Stimulated activated CD4-positive, alpha-beta T cell treated with anti-CD3 and anti-CD28 coated beads, TNF-alpha, amount 100 ng/mL, for 24 hours (primary cell): ENCODE measurements at regions not wholly inside any gene's neighbourhood (a gene's known extent, or its start where the extent isn't known, plus 50 kb on each side); places are given as distances from the start of the nearest gene placed in this dataset.
"Not testable (repeated sequence)": the region's sequence is repeated elsewhere in the genome, so short reads cannot be mapped to it uniquely, and the experiment has no call there.

Source experiments
- DNase-seq, 3 experiments: peaks; one replicate each; pipeline ENCODE4 v3.0.0-alpha.2; 2020; ENCODE audit warnings: low read depth in 3 of 3

DNA sequence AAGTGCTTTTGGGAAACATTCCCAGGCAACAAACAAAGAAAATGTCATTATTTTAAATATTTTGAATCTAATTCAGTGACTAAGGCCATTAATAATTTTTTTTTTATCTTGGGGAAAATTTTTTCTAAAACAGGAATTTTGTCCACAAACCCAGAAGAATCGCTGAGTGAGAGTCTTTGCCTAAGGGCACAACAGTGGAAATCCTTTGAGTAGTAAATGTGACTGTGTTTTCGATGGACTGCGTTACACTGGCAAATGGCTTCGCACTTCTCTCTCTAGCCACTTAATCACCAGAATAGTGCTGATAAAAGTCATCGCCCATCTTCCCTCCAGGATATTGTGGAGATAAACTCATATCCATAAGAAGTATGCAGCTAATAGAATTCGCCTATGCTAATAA lies 430.3 kb upstream of the AKR1E2 start:
- no peak for DNase-seq

DNA sequence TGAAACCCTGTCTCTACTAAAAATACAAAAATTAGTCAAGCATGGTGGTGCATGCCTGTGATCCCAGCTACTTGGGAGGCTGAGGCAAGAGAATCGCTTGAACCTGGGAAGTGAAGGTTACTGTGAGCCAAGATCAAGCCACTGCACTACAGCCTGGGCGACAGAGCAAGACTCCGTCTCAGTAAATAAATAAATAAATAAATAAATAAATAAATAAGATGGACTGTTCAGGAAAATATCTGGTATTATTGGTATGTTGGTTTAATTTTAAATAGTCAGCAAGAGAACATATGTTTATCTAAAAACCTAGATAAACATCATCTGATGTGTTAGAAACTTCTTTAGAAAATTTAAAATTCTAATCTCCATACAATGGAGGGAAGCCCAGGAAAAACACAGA lies 431.6 kb upstream of the AKR1E2 start:
- DNase-seq: not testable (repeated sequence)

DNA sequence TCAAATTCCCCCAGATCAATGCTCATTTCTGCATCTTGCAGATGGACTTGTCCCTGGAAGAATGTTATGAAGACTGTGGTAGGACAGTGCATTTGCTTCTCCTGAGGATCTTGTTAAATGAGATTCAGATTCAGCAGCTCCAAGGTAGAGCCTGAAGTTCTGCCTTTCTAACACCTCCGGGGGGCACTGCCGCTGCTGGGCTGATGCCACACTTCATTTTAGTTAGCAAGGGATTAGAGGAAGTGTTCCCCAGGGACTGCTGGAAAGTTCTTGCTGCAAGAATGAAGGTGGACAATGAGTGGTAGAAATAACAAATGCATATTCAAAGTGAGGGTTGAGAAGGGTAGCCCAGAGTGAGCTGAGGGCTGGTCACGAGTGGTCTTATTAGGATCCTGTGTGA lies 434.3 kb upstream of the AKR1E2 start:
- DNase-seq: no peak

DNA sequence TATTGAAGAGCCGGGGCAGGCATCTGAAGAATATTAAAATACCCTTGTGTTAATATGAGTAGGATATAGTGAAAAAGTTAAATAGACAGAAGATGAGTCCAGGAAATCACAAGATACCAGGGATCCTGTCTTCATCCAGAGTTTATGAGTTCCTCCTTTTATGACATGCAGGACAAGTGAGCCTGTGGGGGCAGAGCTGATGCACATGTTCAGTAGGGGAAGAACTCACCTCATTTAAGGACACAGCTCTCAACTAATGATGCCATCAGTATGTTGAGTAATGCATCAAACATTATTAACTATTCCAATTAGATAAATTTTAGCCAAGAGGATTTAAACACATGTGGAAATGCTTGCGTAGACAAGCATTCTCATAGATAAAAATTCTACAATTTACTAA lies 435.8 kb upstream of the AKR1E2 start:
- no peak for DNase-seq

- DNase-seq: no peak
Measured at GRCh38 chr10:4385231-4385870, 440.7 kb upstream of the AKR1E2 start.

DNA sequence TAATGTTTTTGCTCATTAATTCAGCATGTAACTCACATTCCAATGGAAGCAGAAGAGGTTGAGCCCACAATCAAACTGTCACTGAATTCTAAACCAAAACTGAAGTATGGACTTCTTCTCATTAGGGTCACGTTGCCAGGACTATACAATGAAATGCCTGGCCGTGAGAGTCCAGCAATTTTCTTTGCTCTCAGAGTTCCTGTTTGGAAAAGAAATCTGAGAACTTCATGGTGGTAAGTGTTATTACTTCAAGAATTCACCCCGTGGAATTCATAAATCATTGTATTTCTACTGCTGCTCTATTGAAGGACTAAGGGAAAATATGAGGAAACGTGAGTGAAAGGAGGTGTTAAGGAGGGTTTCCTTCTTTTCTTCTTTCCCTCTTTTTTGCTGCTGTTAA lies 441.8 kb upstream of the AKR1E2 start:
- no peak for DNase-seq

DNA sequence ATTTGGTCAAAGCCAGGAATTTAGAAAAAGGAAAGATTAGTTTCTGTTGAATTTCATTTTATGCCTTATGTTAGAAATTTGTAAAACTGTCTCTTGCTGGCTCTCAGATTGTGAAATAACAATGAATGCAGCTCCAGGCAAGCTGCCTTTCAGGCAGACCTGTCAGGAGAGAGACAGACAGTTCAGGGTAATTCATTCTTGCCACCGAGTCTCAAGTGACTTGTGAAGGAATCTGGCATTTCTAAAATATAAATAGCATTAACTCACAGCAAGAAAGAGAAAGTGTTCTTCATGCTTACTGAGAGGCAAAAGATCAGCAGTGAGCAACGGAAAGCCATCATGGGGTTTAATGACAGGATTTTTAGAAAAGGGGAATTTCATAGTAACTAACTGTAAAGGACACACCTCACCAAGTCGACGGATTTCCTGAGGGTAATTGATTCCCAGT lies 442.3 kb upstream of the AKR1E2 start:
- no peak for DNase-seq

DNA sequence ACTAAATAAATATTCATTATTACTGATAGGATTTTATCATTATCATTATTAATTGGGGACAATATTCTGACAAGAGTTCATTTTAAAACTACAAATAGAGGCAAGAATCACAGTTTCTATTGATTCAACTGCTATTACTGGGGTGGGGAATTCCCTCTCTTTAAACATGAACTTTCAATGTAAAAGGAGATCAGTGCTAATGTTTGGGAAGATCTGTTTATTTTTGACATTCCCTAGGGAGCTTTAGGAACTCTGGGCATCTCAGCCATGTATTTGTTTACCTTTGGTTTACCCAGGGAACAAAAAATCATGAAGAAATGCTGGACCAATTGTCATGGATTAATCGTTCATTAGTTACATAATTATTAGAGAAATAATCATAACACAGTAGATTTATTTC lies 443.2 kb upstream of the AKR1E2 start:
- no peak for DNase-seq

DNA sequence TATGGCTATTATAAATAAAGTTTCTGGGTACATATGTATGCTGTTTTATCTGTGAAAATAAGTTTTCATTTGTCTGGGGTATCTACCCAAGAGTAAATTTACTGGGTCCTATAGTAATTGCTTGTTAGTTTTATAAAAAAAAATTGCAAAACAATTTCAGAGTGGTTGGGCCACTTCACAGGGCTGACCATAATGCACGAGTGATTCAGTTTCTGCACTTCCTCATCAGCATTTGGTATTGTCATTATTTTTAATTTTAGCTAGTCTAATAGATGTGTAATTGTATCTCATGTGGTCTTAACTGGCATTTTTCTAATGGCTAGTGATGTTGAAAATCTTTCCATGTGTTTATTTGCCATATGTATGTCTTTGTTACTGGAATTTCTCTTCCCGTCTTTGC lies 452.4 kb upstream of the AKR1E2 start:
- no peak for DNase-seq

DNA sequence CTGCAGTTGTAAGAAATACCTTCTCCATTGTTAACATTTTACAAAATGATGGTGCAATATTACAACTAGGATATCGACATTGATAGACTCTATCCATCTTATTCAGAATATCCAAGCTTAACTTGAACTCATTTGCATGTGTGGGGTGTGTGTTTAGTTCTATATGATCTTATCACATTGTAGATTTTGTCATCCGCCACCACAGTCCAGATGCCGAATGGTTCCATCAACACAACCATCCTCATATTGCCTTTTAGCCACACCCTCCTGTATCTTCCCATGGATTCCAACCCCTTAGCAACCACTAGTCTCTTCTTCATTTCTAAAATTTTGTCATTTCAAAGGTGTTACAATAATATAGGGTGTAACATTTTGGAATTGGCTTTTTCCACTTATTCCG lies 452.9 kb upstream of the AKR1E2 start:
- DNase-seq: no peak

GRCh38 chr10:4372601-4373000 lies 453.4 kb upstream of the AKR1E2 start:
- no peak for DNase-seq

GRCh38 chr10:4371691-4372295 lies 454.2 kb upstream of the AKR1E2 start:
- no peak for DNase-seq

- DNase-seq: no peak
Measured at GRCh38 chr10:4370376-4370775, 455.6 kb upstream of the AKR1E2 start.

DNA sequence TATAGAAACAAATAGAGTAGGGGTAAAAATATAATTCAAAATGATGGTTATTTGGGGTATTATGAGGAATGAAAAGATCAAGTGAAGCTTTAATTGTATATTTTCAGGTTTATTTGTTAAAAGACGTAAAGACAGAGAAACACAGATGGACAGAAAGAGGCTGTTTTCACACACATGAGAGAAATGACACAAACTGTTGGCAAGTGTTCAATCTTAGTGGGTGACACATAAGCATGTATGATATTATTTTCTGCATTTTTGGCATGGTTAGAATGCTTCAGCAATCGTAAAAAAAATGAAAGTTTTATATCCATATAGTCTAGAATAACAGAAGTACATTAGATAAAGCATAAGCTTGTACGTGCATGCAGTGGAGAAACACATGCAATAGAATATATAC lies 464.4 kb upstream of the AKR1E2 start:
- no peak for DNase-seq

- no peak for DNase-seq
Measured at GRCh38 chr10:4359003-4359402, 467.0 kb upstream of the AKR1E2 start.

GRCh38 chr10:4357911-4358310 lies 468.1 kb upstream of the AKR1E2 start:
- DNase-seq: no peak

DNA sequence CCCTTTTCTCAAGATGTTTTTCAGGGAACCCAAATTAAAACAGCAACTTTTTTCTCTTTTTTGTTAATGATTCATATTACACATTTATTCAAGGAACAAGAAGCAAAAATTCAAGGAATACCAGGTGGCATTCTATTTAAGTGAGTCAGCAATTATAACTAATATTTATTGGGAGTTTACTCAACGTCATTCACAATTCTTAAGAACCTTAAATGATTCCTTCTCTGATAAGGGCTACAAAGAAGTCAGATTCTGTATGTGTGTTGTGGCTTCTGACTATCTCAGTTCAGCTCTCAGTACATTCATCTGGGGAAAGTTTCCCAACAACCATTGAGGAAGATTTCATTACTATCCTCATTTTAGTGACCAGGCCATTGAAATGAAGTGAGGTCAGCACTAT lies 470.7 kb upstream of the AKR1E2 start:
- DNase-seq: no peak

GRCh38 chr10:4354382-4354812 lies 471.6 kb upstream of the AKR1E2 start:
- DNase-seq: no peak

DNA sequence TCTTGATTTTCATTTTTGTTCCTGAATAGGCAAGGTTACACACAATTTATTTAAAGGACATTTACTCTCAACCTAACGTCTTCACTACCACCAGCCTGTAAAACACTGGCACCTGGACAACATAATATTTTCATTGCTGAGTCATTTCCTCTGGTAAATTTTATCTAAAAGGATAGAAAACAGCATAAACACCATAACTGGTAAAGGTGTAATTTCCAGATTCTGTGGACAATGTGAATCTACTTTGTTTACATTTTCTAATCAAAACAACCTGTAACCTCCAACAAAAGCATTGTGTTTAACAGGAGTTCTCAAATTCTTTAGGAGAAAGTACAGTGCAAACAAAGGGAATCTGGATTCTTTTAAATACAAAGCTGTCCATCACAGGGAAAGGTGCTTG lies 472.0 kb upstream of the AKR1E2 start:
- DNase-seq: no peak

- no peak for DNase-seq
Measured at GRCh38 chr10:4353059-4353655, 472.9 kb upstream of the AKR1E2 start.

DNA sequence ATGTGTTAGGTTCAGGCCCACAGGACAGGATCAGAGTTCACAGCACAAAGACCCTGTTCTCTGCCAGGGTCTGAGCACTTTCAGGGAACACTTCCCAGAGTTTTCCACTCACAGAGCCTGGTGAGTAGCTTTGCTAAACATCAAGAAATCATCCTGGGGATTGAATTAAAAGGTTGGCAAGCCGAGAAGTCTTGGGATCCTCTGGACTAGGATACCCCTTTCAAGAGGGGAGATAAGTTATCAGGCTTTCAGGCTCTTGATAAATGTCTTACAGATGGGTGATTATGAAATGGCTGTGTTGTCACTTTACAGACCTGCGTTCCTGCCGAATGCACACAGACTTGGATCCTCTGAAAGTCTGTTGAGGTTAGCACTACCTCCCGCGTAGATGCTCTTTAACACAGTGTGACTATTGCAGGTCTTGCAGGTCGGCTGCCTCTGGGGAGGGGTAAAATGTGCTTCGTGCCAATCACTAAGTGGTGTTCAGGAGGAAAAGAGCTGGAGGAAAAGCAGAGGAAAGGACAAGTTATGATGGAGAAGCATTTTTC lies 473.5 kb upstream of the AKR1E2 start:
- DNase-seq: no peak

GRCh38 chr10:4351723-4352413 lies 474.1 kb upstream of the AKR1E2 start:
- no peak for DNase-seq

GRCh38 chr10:4347397-4347796 lies 478.6 kb upstream of the AKR1E2 start:
- DNase-seq: no peak
